ENCODE measurements at regions not wholly inside any gene's neighbourhood (a gene's known extent, or its start where the extent isn't known, plus 50 kb on each side); places are given as distances from the start of the nearest gene placed in this dataset.
"Not testable (repeated sequence)": the region's sequence is repeated elsewhere in the genome, so short reads cannot be mapped to it uniquely, and the experiment has no call there.

DNA sequence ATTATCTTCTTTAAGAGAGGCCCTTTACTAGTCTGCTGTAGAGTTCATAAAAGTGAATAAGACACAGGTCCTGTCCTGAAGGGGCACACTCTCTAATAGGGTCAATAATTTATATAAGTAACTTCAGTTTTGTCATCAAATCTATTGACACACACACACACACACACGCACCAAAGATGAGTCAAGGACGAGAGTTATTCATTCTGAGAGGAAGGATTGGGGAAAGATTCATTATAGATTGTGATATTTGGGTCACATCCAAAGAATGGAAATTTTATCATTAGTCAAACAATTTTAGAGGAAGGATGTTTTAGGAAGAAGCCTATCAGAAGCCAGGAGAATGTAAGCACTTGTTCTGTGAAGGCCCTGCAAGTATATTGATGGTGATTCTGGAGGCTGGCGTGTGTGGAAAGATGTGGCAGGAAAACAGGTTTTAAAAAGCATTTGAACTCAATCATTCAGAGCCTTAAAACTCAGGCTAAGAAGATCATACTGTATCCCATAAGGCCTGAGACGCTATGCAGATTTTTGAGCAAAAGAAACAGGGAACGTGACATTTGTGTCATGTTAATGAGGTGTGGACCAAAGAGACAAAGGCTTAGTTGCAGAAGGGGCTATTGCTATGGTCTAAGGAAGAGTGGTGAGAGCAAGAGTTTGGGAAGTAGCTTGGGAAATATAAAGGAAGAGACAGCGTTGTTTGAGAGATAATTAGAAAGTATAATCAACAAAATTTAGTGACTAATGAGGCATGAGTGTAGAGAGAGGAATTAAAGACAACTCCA is 161.4 kb upstream of the PREP start:
- no peak for DNase-seq

DNA sequence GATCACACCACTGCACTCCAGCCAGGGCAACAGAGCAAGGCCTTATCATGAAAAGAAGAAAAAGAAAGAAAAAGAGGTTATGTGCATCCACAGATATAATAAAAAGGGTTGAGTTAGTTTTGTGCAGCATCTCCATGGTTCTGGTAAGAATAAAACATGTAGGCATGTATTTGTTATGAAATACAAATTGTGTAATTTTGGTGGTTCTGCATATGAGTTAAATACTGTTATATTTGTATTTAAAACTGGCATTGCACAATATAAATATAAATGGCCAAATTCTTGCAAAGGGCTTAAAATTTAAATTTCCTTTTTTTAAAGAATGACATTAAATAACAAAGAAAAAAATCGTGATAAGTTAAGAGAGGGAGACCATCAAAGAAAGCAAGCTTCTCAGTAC is 159.1 kb upstream of the PREP start:
- DNase-seq: no peak

DNA sequence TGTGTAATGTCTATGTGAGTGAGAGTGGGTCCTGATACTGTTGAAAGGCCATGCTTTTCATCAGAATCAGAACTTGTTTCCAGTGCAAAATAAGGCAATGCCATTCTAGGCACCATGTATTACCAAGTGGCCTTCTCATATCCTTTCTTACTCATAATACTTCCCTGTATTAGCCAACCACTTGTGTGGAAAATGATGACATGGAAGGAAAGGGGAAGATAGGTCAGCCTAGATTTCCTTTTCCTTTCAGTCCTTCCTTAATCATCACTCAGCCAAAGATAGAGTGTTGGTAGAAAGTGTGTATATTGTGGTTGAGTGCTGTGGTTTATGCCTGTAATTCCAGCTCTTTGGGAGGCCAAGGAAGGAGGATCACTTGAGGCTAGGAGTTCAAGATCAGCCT is 158.6 kb upstream of the PREP start:
- DNase-seq: no peak

DNA sequence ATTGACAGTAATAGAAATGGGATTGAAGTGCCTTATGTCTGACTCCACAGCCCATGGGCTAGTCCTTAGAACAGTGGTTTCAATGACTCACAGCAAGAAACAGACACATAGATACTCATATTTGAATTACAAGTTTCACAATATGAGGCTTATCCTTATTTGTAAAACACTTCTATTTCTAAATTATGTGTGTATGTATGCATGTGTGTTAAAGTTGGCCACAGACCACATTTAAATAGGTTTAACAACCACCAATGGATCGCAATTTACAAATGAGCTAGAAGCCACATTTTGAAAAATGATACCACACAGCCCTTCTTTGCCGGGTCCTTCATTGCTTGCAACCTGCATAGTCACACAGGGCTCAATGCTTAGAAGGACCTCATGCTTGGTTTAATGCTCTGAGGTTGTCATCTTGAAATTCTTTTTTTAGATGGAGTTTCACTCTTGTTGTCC is 157.8 kb upstream of the PREP start:
- no peak for DNase-seq

DNA sequence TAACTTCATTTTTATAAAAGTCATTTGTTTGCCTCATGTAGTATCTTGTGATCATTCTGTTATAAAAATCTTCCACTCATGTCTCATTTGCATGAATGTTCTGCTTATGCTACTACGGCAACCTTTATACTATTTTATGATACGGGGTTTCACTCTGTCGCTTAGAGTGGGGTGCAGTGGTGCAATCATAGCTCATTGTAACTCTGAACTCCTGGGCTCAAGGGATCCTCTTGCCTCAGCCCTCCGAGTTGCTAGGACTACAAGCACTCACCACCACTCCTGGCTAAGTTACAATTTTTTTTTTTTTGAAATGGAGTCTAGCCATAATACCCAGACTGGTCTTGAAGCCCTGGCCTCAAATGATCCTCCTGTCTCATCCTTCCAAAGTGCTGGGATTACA is 154.4 kb upstream of the PREP start:
- DNase-seq: no peak

DNA sequence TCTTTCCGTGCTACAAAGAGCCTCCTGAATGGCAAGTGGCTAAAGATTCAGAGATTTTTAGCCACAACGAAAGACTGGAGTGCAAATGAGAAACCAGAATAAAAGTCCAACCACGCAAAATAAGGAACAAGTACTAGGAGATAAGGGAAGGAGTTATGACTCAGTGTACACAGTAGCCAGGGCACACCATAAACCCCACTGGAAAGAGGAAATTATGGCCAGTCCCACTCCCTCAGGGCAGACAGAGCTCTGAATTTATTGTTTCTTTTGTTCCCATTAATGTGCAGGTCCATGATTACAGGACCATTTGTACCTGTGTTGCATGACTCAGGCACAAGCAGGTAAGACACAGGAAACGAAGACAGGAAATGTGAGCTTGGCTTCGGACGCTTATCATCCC is 150.3 kb upstream of the PREP start:
- DNase-seq: no peak

DNA sequence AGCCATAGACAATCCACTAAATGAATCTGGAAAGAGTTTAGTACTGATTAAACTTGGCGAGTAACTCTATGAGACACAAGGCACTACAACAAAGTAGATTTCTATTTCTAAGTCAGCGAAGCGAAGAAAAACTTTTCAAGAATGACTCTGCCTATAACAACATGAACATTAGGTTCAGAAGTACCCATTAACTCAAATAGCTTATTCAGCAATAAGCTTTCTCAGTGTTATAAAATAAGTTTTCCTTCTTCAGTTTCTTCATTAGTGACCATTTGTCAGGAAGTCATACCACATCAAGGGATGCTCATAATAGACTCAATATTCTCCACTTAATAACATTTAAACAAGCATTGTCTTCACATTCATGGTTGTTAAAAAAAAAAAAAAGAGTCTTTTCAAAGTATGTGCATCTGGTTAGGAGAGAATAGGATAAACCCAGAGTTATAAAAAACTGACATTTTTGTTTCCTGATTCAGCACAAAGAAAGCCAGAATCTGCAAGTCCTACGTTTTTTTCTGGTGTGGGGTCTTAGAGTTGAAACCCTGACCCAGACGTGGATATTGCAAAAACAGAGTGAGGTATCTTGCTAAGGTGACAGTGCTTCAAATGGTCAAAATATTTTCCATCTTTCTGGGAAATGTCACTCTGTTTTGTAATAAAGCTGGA is 148.2 kb upstream of the PREP start:
- DNase-seq: no peak

DNA sequence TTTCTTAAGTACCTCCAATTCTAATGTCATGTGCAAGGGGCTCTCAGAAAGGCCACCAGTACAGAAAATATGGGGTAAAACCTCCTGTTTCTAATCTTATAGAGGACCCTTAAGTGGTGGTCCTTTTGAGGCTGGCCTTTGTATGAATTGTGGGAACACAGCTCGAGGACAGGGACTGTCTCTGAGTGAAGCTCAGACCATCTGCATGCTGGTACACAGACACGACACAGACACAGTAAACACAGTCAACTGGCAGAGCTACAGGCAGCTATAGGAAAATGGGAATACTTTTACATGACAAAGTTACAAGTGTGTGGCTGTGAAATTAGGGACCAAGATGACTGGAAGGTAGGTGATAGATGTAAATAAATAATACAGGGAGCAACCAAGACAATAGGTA is 143.9 kb upstream of the PREP start:
- DNase-seq: no peak

DNA sequence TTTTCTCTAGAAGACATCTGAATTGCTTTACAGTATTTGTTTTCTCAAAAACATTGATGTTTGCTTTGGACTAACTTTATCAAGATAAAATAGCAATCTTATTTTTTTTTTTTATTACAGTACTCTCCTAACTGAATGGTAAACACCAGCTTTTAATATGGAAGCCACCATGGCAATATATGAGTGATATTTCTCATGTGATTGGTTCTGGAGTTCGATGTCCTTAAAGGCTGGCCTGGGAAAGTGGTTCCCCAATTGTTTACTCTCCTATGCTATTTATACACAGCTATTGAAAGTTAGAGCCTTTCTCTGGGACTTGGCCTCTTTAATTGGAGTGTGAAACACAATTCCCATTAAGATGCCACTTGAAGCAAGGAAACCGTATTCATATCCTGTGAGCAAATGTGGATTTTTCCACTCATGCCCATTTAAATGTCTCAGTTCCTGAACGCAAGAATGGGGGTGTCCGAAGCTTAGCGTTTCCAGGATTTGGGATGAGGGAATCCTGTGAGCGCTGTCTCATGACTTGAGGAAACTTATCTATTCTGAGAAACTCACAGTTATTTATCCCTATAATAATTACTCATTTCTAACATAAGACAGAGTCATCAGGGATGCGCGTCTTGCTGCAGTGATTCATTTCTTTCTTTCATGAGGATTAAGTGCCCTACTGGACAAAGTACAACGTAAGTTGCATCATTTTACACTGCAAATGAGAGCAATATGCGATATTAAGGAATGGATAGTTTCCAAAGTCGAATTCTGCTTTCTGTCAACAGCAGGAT is 143.3 kb upstream of the PREP start:
- no peak for DNase-seq

DNA sequence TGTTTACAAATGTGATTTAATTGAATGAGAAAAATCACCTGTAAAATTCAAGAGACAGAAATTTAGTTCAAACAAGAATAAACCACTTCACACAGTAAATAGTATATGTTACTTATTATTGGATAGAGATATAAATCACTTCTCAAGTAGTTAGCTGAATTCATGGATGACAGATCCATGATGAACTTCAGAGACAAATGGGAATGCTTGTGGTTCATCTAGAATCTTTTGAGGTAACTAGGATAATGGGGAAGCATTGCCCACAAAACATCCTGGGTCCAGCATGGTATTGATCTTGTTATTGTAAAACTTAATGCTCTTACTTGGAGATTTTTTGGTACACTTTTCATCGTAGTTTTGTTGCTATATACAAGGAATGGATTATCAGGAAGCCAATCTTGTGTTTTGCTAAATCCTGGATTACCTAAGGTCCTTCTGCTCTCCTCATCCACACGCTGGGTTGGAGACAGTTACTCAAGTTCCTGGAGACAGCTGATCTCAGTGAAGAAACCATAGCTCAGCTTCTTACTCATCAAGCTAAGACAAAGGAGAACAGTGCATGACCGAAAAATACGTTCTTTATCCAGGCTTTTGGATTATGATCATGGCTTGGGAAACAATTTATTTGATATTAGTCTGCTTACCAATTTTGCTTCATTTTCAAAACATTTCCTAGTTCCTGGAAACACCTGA is 142.5 kb upstream of the PREP start:
- no peak for DNase-seq

DNA sequence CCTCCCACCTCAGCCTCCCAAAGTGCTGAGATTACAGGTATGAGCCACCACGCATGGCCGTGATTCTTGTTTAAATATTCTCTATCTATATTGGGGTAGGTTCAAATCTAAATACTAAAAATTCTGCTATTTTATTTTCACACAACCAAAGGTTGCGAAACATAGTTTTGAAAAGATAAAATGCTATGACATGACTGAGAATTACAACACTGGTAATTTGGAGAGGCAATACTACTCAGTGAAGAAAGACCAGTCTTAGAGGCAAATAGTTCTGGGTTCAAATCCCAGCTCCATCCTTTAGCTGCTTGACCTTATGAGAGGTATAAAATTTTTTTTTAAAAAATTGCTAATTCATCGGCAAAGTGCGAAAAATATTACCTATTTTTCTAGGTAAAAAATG is 137.0 kb upstream of the PREP start:
- no peak for DNase-seq

DNA sequence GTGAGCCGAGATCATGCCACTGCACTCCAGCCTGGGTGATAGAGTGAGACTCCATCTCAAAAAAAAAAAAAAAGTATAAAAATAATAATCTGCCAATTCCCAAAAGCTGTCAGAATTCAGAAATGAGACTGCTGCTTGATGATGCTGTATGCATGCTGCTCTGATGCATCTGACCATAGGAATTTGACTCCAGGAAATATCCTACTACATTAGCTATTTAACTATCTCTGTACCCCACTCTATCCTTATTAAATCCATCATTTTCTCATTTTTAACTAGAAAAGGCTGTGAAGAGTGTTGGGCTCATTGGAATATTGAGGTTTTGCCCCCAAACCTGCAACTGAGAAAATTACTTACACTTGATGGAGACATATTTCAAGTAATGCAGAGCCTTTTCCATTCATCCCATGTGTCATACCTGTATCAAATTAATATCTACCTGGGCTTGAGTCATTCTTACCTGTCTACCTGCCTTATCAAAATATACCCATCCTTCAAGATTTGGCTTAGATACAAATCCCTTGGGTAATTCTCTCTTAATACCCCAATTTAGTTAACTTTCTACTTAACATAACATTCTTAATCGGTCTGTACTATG is 135.2 kb upstream of the PREP start:
- no peak for DNase-seq

DNA sequence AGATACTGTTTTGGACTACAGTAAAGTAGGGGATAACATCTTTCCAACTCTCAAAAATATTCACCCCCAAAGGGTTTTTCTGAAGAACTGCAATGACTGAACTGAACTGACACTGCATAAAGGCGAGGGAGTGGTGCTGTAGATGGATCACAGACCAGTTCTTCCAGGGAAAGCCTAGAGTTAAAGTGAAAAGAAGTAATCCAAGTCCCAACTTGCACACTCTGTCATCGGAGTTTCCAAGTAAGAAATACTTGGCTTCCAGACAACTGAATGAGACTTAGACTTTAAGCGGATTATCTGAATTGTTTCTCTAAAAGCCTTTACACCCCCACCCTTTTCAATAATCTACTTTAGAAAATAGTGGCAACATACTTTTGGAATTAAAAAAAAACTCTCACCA is 134.1 kb upstream of the PREP start:
- DNase-seq: no peak

DNA sequence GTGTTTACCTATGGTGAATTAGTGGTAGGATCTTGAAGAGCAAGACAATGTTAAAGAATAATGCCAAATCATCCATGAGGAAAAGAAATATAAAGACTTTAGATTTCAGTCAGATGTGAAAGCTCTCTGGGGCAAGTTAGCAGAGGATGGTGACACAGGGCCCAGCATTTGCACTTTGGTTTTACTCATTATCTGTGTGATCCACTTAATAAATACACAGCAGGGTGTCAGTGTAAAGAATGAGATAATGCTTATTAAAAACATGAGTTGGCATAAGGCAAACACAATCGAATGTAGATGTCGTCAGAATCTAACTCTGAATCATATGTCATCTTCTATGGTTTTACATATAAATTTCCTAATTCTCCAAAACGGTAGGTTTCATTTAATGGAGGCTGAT is 130.4 kb upstream of the PREP start:
- no peak for DNase-seq

DNA sequence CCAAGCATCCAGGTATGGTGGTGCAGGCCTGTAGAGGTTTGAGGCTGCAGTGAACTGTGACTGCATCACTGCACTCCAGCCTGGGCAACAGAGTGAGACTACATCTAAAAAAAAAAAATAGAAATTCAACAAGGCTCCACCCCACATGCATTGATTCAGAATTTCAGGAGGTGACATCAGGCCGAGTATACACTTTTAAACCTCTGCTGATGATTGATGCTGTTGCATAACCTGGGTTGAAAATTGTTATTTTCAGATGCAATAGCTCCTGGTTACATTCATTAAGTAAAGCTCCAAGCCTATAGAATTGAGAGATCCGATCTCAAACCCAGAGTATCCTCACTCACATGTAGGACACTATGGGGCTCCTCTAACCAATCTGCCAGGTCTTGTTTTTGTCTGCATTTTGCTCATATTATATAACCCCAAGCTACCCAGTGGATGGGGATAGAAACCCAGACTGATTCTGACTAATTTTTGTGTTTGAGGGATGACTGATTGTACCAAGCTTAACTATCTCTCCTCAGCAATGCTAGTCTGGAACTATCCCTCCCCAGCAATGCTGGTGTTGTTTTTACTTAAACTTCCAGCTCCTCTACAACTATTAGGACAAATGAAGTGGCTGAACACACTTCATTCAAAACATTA is 123.5 kb upstream of the PREP start:
- no peak for DNase-seq

DNA sequence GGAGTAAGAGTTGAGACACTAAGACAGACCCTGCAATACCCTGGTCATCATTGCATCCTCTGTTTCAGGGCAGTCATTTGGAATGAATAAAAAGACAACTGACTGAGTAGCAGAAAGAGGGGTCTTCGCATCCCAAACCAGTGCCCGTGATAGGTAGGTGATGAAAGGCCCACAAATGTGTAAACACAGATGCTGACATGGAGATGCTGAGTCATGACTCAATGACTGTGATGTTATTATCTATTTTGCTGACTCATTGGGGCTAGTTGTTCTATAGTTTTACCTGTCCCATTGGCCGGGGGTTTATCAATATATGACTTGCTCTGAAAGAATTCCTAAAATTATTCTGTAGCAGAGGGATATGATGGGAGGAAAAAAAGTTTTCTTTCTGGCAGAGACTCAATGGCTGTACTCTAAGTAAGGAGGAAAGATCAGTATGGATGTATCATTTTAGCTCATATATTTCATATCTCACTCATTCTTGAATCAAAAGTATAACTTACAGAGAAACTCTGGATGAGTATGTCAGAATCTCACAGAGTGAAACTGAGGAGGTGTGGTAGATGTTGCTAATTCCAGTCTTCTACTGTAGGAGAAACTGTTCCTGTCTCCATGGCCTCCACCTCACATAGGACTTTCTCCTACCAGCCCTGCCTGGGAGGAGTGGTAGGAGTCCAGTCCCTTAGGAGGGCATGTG is 119.9 kb upstream of the PREP start:
- DNase-seq: no peak

DNA sequence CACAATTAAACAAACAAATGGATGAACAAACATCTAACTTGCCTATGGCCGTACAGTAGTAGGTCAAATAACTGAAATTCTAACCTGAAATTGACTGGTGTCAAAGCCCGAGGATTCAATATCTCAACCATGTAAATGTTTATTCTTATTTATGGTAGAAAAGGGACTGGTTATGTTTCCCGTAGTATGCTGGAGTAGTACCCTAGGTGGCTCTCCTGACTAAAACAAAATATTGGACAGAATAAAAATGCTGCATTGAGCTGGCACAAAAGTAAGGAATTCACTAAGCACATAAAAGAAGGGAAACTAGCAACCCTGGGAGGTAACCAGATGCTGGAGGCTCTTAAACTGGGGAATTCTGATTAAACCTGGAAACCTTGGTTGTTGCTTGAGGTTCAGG is 117.1 kb upstream of the PREP start:
- no peak for DNase-seq

DNA sequence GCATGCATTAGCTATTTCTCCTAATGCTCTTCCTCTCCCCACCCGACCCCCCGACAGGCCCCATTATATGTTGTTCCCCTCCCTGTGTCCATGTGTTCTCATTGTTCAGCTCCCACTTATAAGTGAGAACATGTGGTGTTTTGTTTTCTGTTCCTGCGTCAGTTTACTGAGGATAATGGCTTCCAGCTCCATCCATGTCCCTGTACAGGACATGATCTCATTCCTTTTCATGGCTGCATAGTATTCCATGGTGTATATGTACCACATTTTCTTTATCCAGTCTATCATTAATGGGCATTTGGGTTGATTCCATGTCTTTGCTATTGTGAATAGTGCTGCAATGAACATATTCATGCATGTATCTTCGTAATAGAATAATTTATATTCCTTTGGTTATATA is 116.1 kb upstream of the PREP start:
- DNase-seq: not testable (repeated sequence)

DNA sequence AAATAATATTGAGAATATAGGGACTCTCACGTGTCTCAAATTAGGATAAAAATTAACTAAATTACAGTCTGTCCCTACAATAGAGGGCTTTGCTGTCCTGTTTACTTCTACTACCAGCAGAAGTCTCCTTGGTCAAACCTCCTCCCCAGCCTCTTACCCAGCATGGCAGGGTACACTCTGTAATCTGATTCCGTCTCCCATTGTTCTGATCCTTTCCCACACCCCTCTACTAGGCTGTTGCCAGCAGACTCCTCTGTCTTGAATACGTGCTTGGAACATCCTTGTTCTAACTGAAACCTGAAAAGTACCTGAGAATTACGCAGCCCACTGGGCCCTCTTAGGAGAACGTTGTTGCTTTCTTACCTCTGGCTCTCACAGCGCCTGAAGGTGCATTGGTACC is 112.2 kb upstream of the PREP start:
- DNase-seq: no peak

DNA sequence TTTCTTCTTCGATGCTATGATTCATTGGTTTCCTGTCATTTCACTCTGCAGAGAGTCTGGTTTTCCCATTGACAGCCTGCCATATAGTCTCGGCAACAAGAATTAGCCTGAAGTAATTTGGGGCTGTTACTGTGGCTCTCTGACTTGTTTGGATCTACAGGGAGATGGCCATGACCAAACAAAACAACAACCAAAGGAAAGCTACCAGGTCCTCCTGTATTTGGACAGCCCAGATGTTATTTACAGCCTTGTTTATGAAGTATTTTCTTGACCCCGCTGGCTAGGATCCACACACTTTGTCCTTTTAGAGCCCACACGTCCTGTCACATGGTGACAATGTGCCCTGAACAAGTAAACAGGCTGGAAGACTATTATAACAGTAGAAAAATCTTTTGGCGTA is 111.4 kb upstream of the PREP start:
- no peak for DNase-seq

DNA sequence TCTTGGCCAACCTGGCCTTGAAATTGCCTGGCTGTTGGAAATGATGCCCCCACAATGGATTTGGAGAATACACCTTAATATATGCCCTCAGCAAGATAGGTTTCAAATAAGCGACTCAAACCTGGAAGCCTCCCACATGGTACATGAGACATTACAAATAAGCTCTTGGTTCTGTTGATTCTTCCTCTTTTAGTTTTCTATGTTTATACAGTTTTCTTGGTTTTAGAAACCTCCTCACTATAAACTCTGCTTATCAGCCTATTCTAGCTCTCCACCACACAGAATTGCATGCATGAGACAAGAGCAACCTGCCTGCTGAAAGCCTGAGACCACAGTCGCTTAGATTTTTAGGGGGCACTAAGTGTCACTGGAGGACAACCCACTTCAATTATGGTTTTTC is 108.8 kb upstream of the PREP start:
- no peak for DNase-seq

DNA sequence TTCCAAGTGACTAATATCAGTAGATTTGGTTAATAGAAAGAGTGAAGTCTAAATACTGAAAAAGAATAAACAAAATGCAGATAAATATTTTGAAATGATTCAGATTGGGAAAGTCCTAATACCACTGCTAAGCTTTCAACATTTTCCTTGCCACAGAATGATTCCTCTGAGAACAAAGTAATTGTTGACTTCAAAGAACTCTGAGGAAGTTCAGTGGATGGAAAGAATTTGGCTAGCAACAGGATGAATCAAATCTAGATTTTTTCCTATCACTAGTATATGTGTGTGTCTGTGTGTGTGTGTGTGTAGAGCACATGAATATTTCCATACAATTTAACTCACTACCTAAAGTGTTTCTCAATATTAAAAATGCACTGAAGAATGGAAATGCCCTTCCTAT is 107.9 kb upstream of the PREP start:
- DNase-seq: no peak

Measured in NCI-H1930 (cell line).